Hepatocyte (in vitro differentiated cells): ENCODE measurements at regions not wholly inside any gene's neighbourhood (a gene's known extent, or its start where the extent isn't known, plus 50 kb on each side); places are given as distances from the start of the nearest gene placed in this dataset.

Experiments used
- DNase-seq: peaks from one replicate; pipeline ENCODE4 v3.0.0-alpha.2; 2016; ENCODE audit warnings: low spot score
- H2AFZ ChIP-seq: fragments of 200-600 bp; sonication (generic); 2 replicates; pipeline ENCODE4 v1.6.0; 2016; ENCODE audit warnings: antibody characterized with exemption, mild to moderate bottlenecking
- H3K27ac ChIP-seq: fragments of 200-600 bp; sonication (generic); 2 replicates; pipeline ENCODE4 v1.5.1; 2016; ENCODE audit warnings: mild to moderate bottlenecking
- H3K27me3 ChIP-seq: fragments of 200-600 bp; sonication (generic); 2 replicates; pipeline ENCODE4 v1.6.1; 2016
- H3K36me3 ChIP-seq: fragments of 200-600 bp; sonication (generic); replicated peaks from 2 replicates; pipeline ENCODE4 v1.5.1; 2016; ENCODE audit warnings: low read depth; ENCODE audit not compliant: insufficient read depth
- H3K4me1 ChIP-seq: fragments of 200-600 bp; sonication (generic); 2 replicates; pipeline ENCODE4 v1.5.1; 2016; ENCODE audit warnings: mild to moderate bottlenecking, moderate library complexity; ENCODE audit not compliant: insufficient read depth
- H3K4me2 ChIP-seq: fragments of 200-600 bp; sonication (generic); 2 replicates; pipeline ENCODE4 v1.6.0; 2016
- H3K4me3 ChIP-seq: fragments of 200-600 bp; sonication (generic); 2 replicates; pipeline ENCODE4 v1.5.1; 2016; ENCODE audit warnings: mild to moderate bottlenecking
- H3K79me2 ChIP-seq: fragments of 200-600 bp; sonication (generic); 2 replicates; pipeline ENCODE4 v1.6.0; 2017; ENCODE audit warnings: mild to moderate bottlenecking
- H3K9me2 ChIP-seq: fragments of 200-600 bp; sonication (generic); replicated peaks from 2 replicates; pipeline ENCODE4 v1.6.0; 2017; ENCODE audit warnings: mild to moderate bottlenecking; ENCODE audit not compliant: insufficient read depth
- H3K9me3 ChIP-seq: fragments of 200-600 bp; sonication (generic); 2 replicates; pipeline ENCODE4 v1.5.1; 2016; ENCODE audit warnings: low read depth, mild to moderate bottlenecking
- H4K20me1 ChIP-seq: fragments of 200-600 bp; sonication (generic); 2 replicates; pipeline ENCODE4 v1.6.0; 2016; ENCODE audit warnings: mild to moderate bottlenecking; ENCODE audit not compliant: insufficient read depth, poor library complexity, severe bottlenecking
- CTCF ChIP-seq: fragments of 200-600 bp; sonication (generic); IDR thresholded peaks from 2 replicates; pipeline ENCODE4 v1.5.1; 2016; ENCODE audit warnings: antibody characterized with exemption, mild to moderate bottlenecking; ENCODE audit not compliant: poor library complexity
- EZH2 ChIP-seq: fragments of 200-600 bp; sonication (generic); IDR thresholded peaks from 2 replicates; pipeline ENCODE4 v1.6.1; 2016; ENCODE audit warnings: antibody characterized with exemption, mild to moderate bottlenecking, borderline replicate concordance
- EZH2phosphoT487 ChIP-seq: fragments of 200-600 bp; sonication (generic); IDR thresholded peaks from one replicate; pipeline ENCODE4 v1.6.1; 2018; ENCODE audit warnings: antibody characterized with exemption, mild to moderate bottlenecking, low read depth, moderate library complexity; ENCODE audit not compliant: unreplicated experiment, severe bottlenecking
- WGBS: methylation state at CpG from one replicate; pipeline ENCODE4 v1.1.6; 2016; ENCODE audit warnings: low lambda C conversion rate; ENCODE audit errors: missing lambda C conversion rate; 5-methylcytosine and 5-hydroxymethylcytosine counted together

- no peak overlapping the region for H3K4me3 ChIP-seq
- no peaks in the 10 kb centered on the region for H3K79me2 ChIP-seq
- DNase-seq = no peak
- TF ChIP-seq CTCF (no peak), EZH2phosphoT487 (no peak), EZH2 (no peak)
- H2AFZ ChIP-seq = no peak overlapping the region
- H3K4me1 ChIP-seq = no peaks in the 10 kb centered on the region
- no peaks in the 10 kb centered on the region for H4K20me1 ChIP-seq
- no peaks in the 10 kb centered on the region for H3K27me3 ChIP-seq
- no peak overlapping the region for H3K4me2 ChIP-seq
- no peaks in the 10 kb centered on the region for H3K9me2 ChIP-seq
- H3K9me3 ChIP-seq = no peaks in the 10 kb centered on the region
- WGBS = 83% methylated on average over 2 of the region's 2 CpGs
- no peak overlapping the region for H3K27ac ChIP-seq
- no peaks in the 10 kb centered on the region for H3K36me3 ChIP-seq
These were observed 187.4 kb downstream of the FOXG1 start for GRCh38 chr14:28953973-28954372.

- TF ChIP-seq EZH2 = no peak
- TF ChIP-seq CTCF = no peak
- no peak for TF ChIP-seq EZH2phosphoT487
- DNase-seq = no peak
These were observed 200.0 kb downstream of the FOXG1 start for GRCh38 chr14:28966416-28967233.

GRCh38 chr14:28975084-28975483, 208.5 kb downstream of the FOXG1 start:
- H3K4me3 ChIP-seq = no peak overlapping the region
- no peak for DNase-seq
- H4K20me1 ChIP-seq = no peaks in the 10 kb centered on the region
- H3K27me3 ChIP-seq = no peaks in the 10 kb centered on the region
- TF ChIP-seq CTCF (no peak), EZH2 (no peak), EZH2phosphoT487 (no peak)
- H3K4me2 ChIP-seq = no peak overlapping the region
- H3K79me2 ChIP-seq = no peaks in the 10 kb centered on the region
- H3K36me3 ChIP-seq = no peaks in the 10 kb centered on the region
- H3K27ac ChIP-seq = no peak overlapping the region
- H3K9me2 ChIP-seq = no peaks in the 10 kb centered on the region
- H2AFZ ChIP-seq = no peak overlapping the region
- H3K4me1 ChIP-seq = no peaks in the 10 kb centered on the region
- H3K9me3 ChIP-seq = no peaks in the 10 kb centered on the region
- WGBS = 11% methylated on average over 1 of the region's 1 CpG

More at GRCh38 chr14:28966416-28967233, 200.0 kb downstream of the FOXG1 start:
- Histone ChIP-seq H3K4me3 (no peak overlapping the region), H3K9me2 (no peaks in the 10 kb centered on the region), H3K36me3 (no peaks in the 10 kb centered on the region), H3K27ac (no peak overlapping the region), H2AFZ (no peak overlapping the region), H3K27me3 (no peaks in the 10 kb centered on the region), H3K4me1 (no peaks in the 10 kb centered on the region), H4K20me1 (no peaks in the 10 kb centered on the region), H3K79me2 (no peaks in the 10 kb centered on the region), H3K9me3 (no peaks in the 10 kb centered on the region), H3K4me2 (no peak overlapping the region)
- 84% methylated on average over 2 of the region's 2 CpGs for WGBS
